H1 (cell line): ENCODE measurements at regions not wholly inside any gene's neighbourhood (a gene's known extent, or its start where the extent isn't known, plus 50 kb on each side); places are given as distances from the start of the nearest gene placed in this dataset.

ENCODE experiments used
- CTCF ChIA-PET: fragments of 300-600 bp; sonication (Branson Sonifier 250); formaldehyde crosslinking; loops from one replicate; lab custom pipeline; 2021; ENCODE audit not compliant: partially characterized antibody; lab: Charles Lee
- POLR2A ChIA-PET: fragments of 300-600 bp; sonication (Branson Sonifier 250); formaldehyde crosslinking; loops from one replicate; lab custom pipeline; 2021; ENCODE audit warnings: inconsistent platforms; ENCODE audit not compliant: partially characterized antibody; lab: Charles Lee
- DNase-seq, 2 experiments: peaks; one replicate each; pipeline versions ENCODE4 v3.0.0 to v3.0.0-alpha.2; 2010 to 2022; ENCODE audit warnings: low spot score in 2 of 2, low read depth in 1 of 2, mixed read lengths in 1 of 2
- FAIRE-seq: peaks from 2 replicates; lab custom pipeline; 2011; peaks lifted over from hg19 to GRCh38; lab: Jason Lieb, UNC
- H2AFZ ChIP-seq: 2 replicates; pipeline ENCODE4 v1.8.1; 2012; ENCODE audit warnings: low read length, inconsistent platforms
- H2AK5ac ChIP-seq: 2 replicates; pipeline ENCODE4 v1.6.1; 2013; ENCODE audit warnings: low read depth, low read length
- H2BK120ac ChIP-seq: replicated peaks from 2 replicates; pipeline ENCODE3; 2013; ENCODE audit warnings: low read depth, low read length, inconsistent platforms
- H2BK12ac ChIP-seq: 2 replicates; pipeline ENCODE4 v1.6.1; 2013; ENCODE audit warnings: low read depth, low read length
- H2BK15ac ChIP-seq: 2 replicates; pipeline ENCODE4 v1.6.1; 2013; ENCODE audit warnings: low read length
- H2BK20ac ChIP-seq: 2 replicates; pipeline ENCODE4 v1.6.1; 2013; ENCODE audit warnings: low read length
- H2BK5ac ChIP-seq: 2 replicates; pipeline ENCODE4 v1.6.1; 2013; ENCODE audit warnings: low read depth, low read length
- H3K14ac ChIP-seq: 2 replicates; pipeline ENCODE4 v1.6.1; 2013; ENCODE audit warnings: inconsistent platforms; ENCODE audit not compliant: insufficient read length
- H3K18ac ChIP-seq: 2 replicates; pipeline ENCODE4 v1.6.1; 2013; ENCODE audit warnings: low read length; ENCODE audit errors: extremely low read depth
- H3K23ac ChIP-seq: 2 replicates; pipeline ENCODE4 v1.6.1; 2013; ENCODE audit warnings: inconsistent platforms; ENCODE audit not compliant: insufficient read length
- H3K23me2 ChIP-seq: 2 replicates; pipeline ENCODE4 v1.6.1; 2013; ENCODE audit warnings: low read depth, low read length
- H3K27ac ChIP-seq: 2 replicates; pipeline ENCODE4 v1.6.1; 2011; ENCODE audit warnings: low read depth, low read length, inconsistent platforms
- H3K27me3 ChIP-seq, 4 experiments: replicated peaks in 1 of 4; 1 replicate in 1 of 4; 2 replicates in 3 of 4; pipeline versions ENCODE4 v1.6.1 to v1.8.1; 2011 to 2013; ENCODE audit warnings: low read length in 3 of 4, mild to moderate bottlenecking in 3 of 4, inconsistent platforms in 2 of 4, mixed read lengths in 2 of 4, moderate library complexity in 1 of 4; ENCODE audit not compliant: control insufficient read depth in 3 of 4, insufficient read depth in 3 of 4; ENCODE audit errors: extremely low read depth in 1 of 4
- H3K36me3 ChIP-seq, 4 experiments: 2 replicates each; pipeline versions ENCODE4 v1.6.1 to v1.8.1; 2011 to 2013; ENCODE audit warnings: mild to moderate bottlenecking in 4 of 4, low read length in 3 of 4, moderate library complexity in 2 of 4, control low read depth in 1 of 4, inconsistent platforms in 1 of 4; ENCODE audit not compliant: insufficient read depth in 4 of 4, control insufficient read depth in 2 of 4
- H3K4ac ChIP-seq: replicated peaks from 2 replicates; pipeline ENCODE3; 2013; ENCODE audit warnings: low read length, low read depth, mixed read lengths, inconsistent platforms; ENCODE audit not compliant: insufficient read length
- H3K4me1 ChIP-seq, 4 experiments: replicated peaks in 1 of 4; 1 replicate in 1 of 4; 2 replicates in 3 of 4; pipeline versions ENCODE4 v1.6.1 to v1.8.1; 2011 to 2013; ENCODE audit warnings: low read length in 3 of 4, inconsistent platforms in 2 of 4, mixed read lengths in 1 of 4; ENCODE audit not compliant: insufficient read depth in 4 of 4, control insufficient read depth in 3 of 4
- H3K4me2 ChIP-seq, 2 experiments: 2 replicates each; pipeline versions ENCODE4 v1.6.1 to v1.8.1; 2011 to 2013; ENCODE audit warnings: low read depth in 2 of 2, low read length in 2 of 2, control low read depth in 1 of 2, inconsistent platforms in 1 of 2, mild to moderate bottlenecking in 1 of 2; ENCODE audit not compliant: insufficient read depth in 1 of 2
- H3K4me3 ChIP-seq, 4 experiments: fragments of 200-600, 300-600 bp in 1 of 4; sonication (generic), shearing (Covaris generic), sonication (Bioruptor Twin) in 1 of 4; 2 replicates each; pipeline versions ENCODE4 v1.5.1 to v1.8.1; 2011 to 2016; ENCODE audit warnings: low read length in 4 of 4, low read depth in 3 of 4, control low read depth in 2 of 4, inconsistent platforms in 2 of 4, mild to moderate bottlenecking in 2 of 4, mixed read lengths in 1 of 4, moderate library complexity in 1 of 4; ENCODE audit not compliant: insufficient read depth in 2 of 4; ENCODE audit errors: extremely low read depth in 1 of 4
- H3K56ac ChIP-seq: replicated peaks from 2 replicates; pipeline ENCODE3; 2013; ENCODE audit warnings: low read depth, mild to moderate bottlenecking, mixed read lengths, low read length, inconsistent platforms; ENCODE audit not compliant: insufficient read length
- H3K79me1 ChIP-seq: 2 replicates; pipeline ENCODE4 v1.6.1; 2013; ENCODE audit warnings: low read depth, low read length, control low read depth
- H3K79me2 ChIP-seq, 2 experiments: 2 replicates each; pipeline versions ENCODE4 v1.6.1 to v1.8.1; 2012 to 2013; ENCODE audit warnings: low read length in 2 of 2, mild to moderate bottlenecking in 2 of 2, inconsistent platforms in 1 of 2; ENCODE audit not compliant: insufficient read depth in 2 of 2, control insufficient read depth in 1 of 2
- H3K9ac ChIP-seq, 4 experiments: replicated peaks in 1 of 4; 1 replicate in 1 of 4; 2 replicates in 3 of 4; pipeline versions ENCODE4 v1.6.1 to v1.8.1; 2011 to 2013; ENCODE audit warnings: low read depth in 3 of 4, low read length in 3 of 4, control low read depth in 2 of 4, mild to moderate bottlenecking in 2 of 4, moderate library complexity in 2 of 4, inconsistent platforms in 1 of 4; ENCODE audit errors: extremely low read depth in 1 of 4
- H3K9me3 ChIP-seq, 2 experiments: 2 replicates each; pipeline versions ENCODE4 v1.6.1 to v1.8.1; 2012 to 2013; ENCODE audit warnings: mild to moderate bottlenecking in 2 of 2, moderate library complexity in 2 of 2, control low read depth in 1 of 2, inconsistent platforms in 1 of 2, low read depth in 1 of 2, low read length in 1 of 2, mixed read lengths in 1 of 2; ENCODE audit not compliant: insufficient read depth in 2 of 2
- H4K20me1 ChIP-seq, 2 experiments: replicated peaks in 1 of 2; 2 replicates each; pipeline versions ENCODE3 to v1.8.1; 2011 to 2013; ENCODE audit warnings: inconsistent platforms in 2 of 2, low read length in 2 of 2, mild to moderate bottlenecking in 1 of 2; ENCODE audit not compliant: insufficient read depth in 2 of 2, control insufficient read depth in 1 of 2
- H4K5ac ChIP-seq: 2 replicates; pipeline ENCODE4 v1.6.1; 2013; ENCODE audit warnings: low read length, low read depth, mixed read lengths, inconsistent platforms; ENCODE audit not compliant: insufficient read length
- H4K8ac ChIP-seq: 2 replicates; pipeline ENCODE4 v1.8.0; 2013; ENCODE audit warnings: mild to moderate bottlenecking, moderate library complexity, low read length, inconsistent platforms; ENCODE audit not compliant: insufficient read depth; ENCODE audit errors: extremely low read depth
- H4K91ac ChIP-seq: replicated peaks from 2 replicates; pipeline ENCODE3; 2013; ENCODE audit warnings: low read length, mixed read lengths, inconsistent platforms; ENCODE audit not compliant: insufficient read length
- CREB1 ChIP-seq: IDR thresholded peaks from 2 replicates; pipeline ENCODE4 v1.6.1; 2012; ENCODE audit warnings: inconsistent platforms
- CTBP2 ChIP-seq: IDR thresholded peaks from 2 replicates; pipeline ENCODE4 v1.7.0; 2011; ENCODE audit warnings: borderline replicate concordance, mild to moderate bottlenecking, moderate library complexity, mixed read lengths, low read length; ENCODE audit not compliant: insufficient read depth, insufficient read length
- KDM5A ChIP-seq: fragments of 200-600 bp; IDR thresholded peaks from 2 replicates; pipeline ENCODE4 v1.7.1; 2012; ENCODE audit warnings: mild to moderate bottlenecking, low read length, inconsistent platforms, mixed read lengths
- NANOG ChIP-seq: IDR thresholded peaks from 2 replicates; pipeline ENCODE4 v1.6.1; 2011; ENCODE audit warnings: low read length, low read depth, mild to moderate bottlenecking, inconsistent platforms; ENCODE audit not compliant: insufficient read depth, poor library complexity, severe bottlenecking
- WGBS, 2 experiments: shearing (Covaris generic) in 1 of 2; methylation state at CpG; one replicate each; pipeline versions ENCODE4 v1.1.6 to v1.1.7; 2013 to 2015; ENCODE audit warnings: low lambda C conversion rate in 2 of 2, mixed read lengths in 2 of 2, inconsistent platforms in 1 of 2, low coverage in 1 of 2, missing lambda C conversion rate in 1 of 2; ENCODE audit not compliant: insufficient replicate concordance in 2 of 2, insufficient coverage in 1 of 2, insufficient read length in 1 of 2; ENCODE audit errors: extremely low coverage in 1 of 2, missing lambda C conversion rate in 1 of 2; 5-methylcytosine and 5-hydroxymethylcytosine counted together

- Histone ChIP-seq H4K20me1 (no peaks in the 10 kb centered on the region), H4K5ac (no peak overlapping the region), H3K79me2 (no peaks in the 10 kb centered on the region), H3K9ac (no peak overlapping the region), H2BK15ac (no peak overlapping the region), H3K4me1 (no peaks in the 10 kb centered on the region), H2BK20ac (no peak overlapping the region), H2BK12ac (no peak overlapping the region), H3K4ac (no peak overlapping the region), H2AFZ (no peak overlapping the region), H3K18ac (no peak overlapping the region), H3K23me2 (no peaks in the 10 kb centered on the region), H3K27me3 (no peaks in the 10 kb centered on the region), H2AK5ac (no peak overlapping the region), H3K56ac (no peak overlapping the region), H3K27ac (no peak overlapping the region), H3K4me3 (no peak overlapping the region), H4K91ac (no peak overlapping the region), H2BK120ac (no peak overlapping the region), H2BK5ac (no peak overlapping the region), H3K23ac (no peak overlapping the region), H3K4me2 (no peak overlapping the region), H3K14ac (no peak overlapping the region), H3K79me1 (no peaks in the 10 kb centered on the region), H4K8ac (no peak overlapping the region), H3K36me3 (no peaks in the 10 kb centered on the region), H3K9me3 (no peaks in the 10 kb centered on the region)
- CTCF ChIA-PET: interaction anchor here (1.0 to 2.4 kb wide), 4 partner anchors 11 to 25 kb away, joined by 3 to 15 read pairs (median 4); no protein-coding TSS in a partner anchor
- WGBS, 2 experiments: 92% methylated on average over 5 of the region's 5 CpGs; no CpG with 5 or more reads in 1 of the 2 experiments
- no peak for FAIRE-seq
- POLR2A ChIA-PET: no interaction called here
- no peak for DNase-seq
- TF ChIP-seq CTBP2: no peak
- TF ChIP-seq KDM5A: no peak
- no peak for TF ChIP-seq NANOG
- TF ChIP-seq CREB1: no peak
Measured at GRCh38 chr5:23825196-23825595, 317.8 kb downstream of the PRDM9 start.
